CD4-positive, CD25-positive, alpha-beta regulatory T cell (primary cell): ENCODE measurements at regions not wholly inside any gene's neighbourhood (a gene's known extent, or its start where the extent isn't known, plus 50 kb on each side); places are given as distances from the start of the nearest gene placed in this dataset.

ENCODE experiments used
- ATAC-seq, 2 donors: fragments of 150-1000 bp; cut with Tn5 transposase; one replicate each; pipeline ENCODE4 v1.10.0; 2021; ENCODE audit warnings: low read depth in 2 of 2, moderate number of reproducible peaks in 2 of 2, moderate library complexity in 1 of 2
- DNase-seq, 3 donors: peaks; one replicate each; pipeline versions ENCODE4 v3.0.0 to v3.0.0-alpha.2; 2012 to 2022; ENCODE audit warnings: mixed read lengths in 1 of 3
- H3K27ac ChIP-seq: one replicate; pipeline ENCODE4 v1.7.0; 2013; ENCODE audit warnings: mild to moderate bottlenecking, low read length; ENCODE audit not compliant: insufficient read depth, poor library complexity, severe bottlenecking
- H3K27me3 ChIP-seq: one replicate; pipeline ENCODE4 v1.7.0; 2013; ENCODE audit warnings: low read length; ENCODE audit not compliant: control insufficient read depth, insufficient read depth
- H3K36me3 ChIP-seq: one replicate; pipeline ENCODE4 v1.7.0; 2013; ENCODE audit warnings: mild to moderate bottlenecking, low read length, moderate library complexity; ENCODE audit not compliant: control insufficient read depth, insufficient read depth
- H3K4me1 ChIP-seq: 2 replicates; pipeline ENCODE4 v1.7.0; 2013; ENCODE audit warnings: mild to moderate bottlenecking, low read length; ENCODE audit not compliant: insufficient read depth, control insufficient read depth, poor library complexity, severe bottlenecking
- H3K4me3 ChIP-seq: one replicate; pipeline ENCODE4 v1.7.0; 2013; ENCODE audit warnings: low read depth, mild to moderate bottlenecking, low read length, moderate library complexity
- H3K9me3 ChIP-seq, 2 experiments: 1 replicate in 1 of 2; 2 replicates in 1 of 2; pipeline ENCODE4 v1.7.0; 2013; ENCODE audit warnings: low read length in 2 of 2, mild to moderate bottlenecking in 1 of 2, moderate library complexity in 1 of 2; ENCODE audit not compliant: control insufficient read depth in 2 of 2
- H3K27ac Mint-ChIP-seq, 3 donors: one replicate each; pipeline ENCODE4 v1.8.0; 2020 to 2022; ENCODE audit warnings: mild to moderate bottlenecking in 3 of 3, mixed read lengths in 3 of 3, moderate library complexity in 2 of 3
- H3K27me3 Mint-ChIP-seq: one replicate; pipeline ENCODE4 v1.8.0; 2022; ENCODE audit warnings: mild to moderate bottlenecking, mixed read lengths
- H3K36me3 Mint-ChIP-seq: one replicate; pipeline ENCODE4 v1.8.0; 2020; ENCODE audit warnings: mixed read lengths
- H3K4me1 Mint-ChIP-seq, 4 donors: one replicate each; pipeline ENCODE4 v1.8.0; 2020 to 2022; ENCODE audit warnings: mixed read lengths in 4 of 4, mild to moderate bottlenecking in 1 of 4
- H3K4me3 Mint-ChIP-seq, 4 donors: one replicate each; pipeline ENCODE4 v1.8.0; 2020 to 2022; ENCODE audit warnings: mild to moderate bottlenecking in 4 of 4, mixed read lengths in 4 of 4, moderate library complexity in 3 of 4
- H3K9me3 Mint-ChIP-seq, 7 donors: one replicate each; pipeline ENCODE4 v1.8.0; 2020 to 2022; ENCODE audit warnings: mixed read lengths in 7 of 7, mild to moderate bottlenecking in 3 of 7, moderate library complexity in 2 of 7

DNA sequence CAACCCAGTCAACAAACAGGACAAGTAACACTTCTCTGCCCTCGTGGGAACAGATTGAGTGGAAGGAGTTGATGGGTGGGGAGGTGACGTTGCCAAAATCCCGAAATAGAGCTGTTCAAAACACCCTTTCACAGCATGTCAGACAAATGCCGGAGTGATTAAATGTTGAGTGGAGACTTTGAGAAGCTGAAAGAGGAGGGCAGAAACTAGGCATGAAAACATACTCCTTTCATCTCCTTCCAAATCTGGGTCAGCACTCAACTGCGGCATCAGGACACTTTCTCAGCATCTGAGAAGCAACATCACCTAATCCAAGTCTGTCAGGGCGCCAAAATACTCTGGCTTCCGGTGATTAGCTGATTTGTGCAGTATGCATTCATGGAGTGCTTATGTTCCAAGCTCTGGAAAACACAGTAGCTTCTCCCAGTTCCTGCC, 51.5 kb upstream of the MRI1 start:
- no peak overlapping the region for H3K4me3 Mint-ChIP-seq
- ATAC-seq (no peak), DNase-seq (no peak)
- Histone ChIP-seq H3K9me3 (peaks cover 8 to 12% of the 10 kb centered on the region in 2 experiments), H3K36me3 (no peaks in the 10 kb centered on the region), H3K4me1 (no peaks in the 10 kb centered on the region), H3K4me3 (no peak overlapping the region), H3K27ac (no peak overlapping the region), H3K27me3 (no peaks in the 10 kb centered on the region)
- peaks cover 0 to 4% (median 4%) of the 10 kb centered on the region in 7 donors for H3K9me3 Mint-ChIP-seq
- peaks cover 4% of the 10 kb centered on the region for H3K36me3 Mint-ChIP-seq
- H3K27me3 Mint-ChIP-seq, result peaks cover 19% of the 10 kb centered on the region
- H3K4me1 Mint-ChIP-seq, result no peaks in the 10 kb centered on the region
- H3K27ac Mint-ChIP-seq, result no peak overlapping the region

DNA sequence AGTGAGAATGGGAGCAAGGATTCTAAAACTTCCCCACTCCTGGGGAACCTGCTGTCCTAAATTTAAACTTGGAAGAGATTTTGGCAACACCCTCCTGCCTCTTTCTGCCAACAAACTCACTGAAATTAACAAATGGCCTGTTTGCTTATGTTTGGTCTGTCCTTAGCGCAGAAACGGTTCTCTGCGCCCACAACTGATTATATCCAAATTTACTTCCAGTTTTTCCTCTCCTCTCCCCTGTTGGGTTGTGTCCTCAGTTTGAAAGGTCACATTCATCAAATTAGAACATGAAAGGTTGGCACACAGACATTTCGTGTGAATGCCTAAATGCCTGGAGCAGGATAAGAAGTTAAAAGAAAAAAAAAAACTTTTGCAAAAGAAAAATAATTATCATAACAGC, 56.4 kb upstream of the MRI1 start:
- Mint-ChIP-seq H3K36me3 (no peaks in the 10 kb centered on the region), H3K27me3 (peaks cover 5% of the 10 kb centered on the region), H3K4me1 (no peaks in the 10 kb centered on the region), H3K9me3 (peaks cover 0 to 2% (median 0%) of the 10 kb centered on the region in 7 donors), H3K4me3 (no peak overlapping the region), H3K27ac (peak overlapping the region in 2 of 3 donors; percentile 10 to 49)
- Histone ChIP-seq H3K27me3 (no peaks in the 10 kb centered on the region), H3K4me1 (no peaks in the 10 kb centered on the region), H3K4me3 (no peak overlapping the region), H3K9me3 (peaks cover 0 to 4% of the 10 kb centered on the region in 2 experiments), H3K27ac (no peak overlapping the region), H3K36me3 (no peaks in the 10 kb centered on the region)
- DNase-seq (no peak), ATAC-seq (no peak)

DNA sequence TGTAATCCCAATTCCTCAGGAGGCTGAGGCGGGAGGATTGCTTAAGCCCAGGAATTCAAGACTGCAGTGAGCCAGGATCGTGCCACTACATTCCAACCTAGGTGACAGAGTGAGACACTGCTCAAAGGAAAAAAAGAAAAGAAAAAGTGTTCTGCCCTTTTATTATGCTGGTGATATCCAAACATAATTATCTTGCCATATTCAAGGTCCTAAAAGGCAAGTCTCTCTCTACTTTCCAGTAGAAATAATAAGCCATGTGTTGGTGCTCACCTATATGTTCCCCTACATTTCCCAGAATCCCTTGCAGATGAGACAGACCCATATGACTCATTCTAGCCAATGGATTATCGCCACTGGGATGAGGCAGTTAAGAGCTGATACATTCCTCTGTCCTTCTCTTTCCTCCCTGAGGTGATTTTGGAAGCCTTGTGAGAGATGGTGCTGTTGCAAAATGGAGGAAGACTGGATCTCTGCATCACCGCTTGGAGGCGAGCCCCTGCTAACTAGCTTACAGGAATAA, 58.3 kb upstream of the MRI1 start:
- H3K36me3 Mint-ChIP-seq, result no peaks in the 10 kb centered on the region
- H3K27me3 Mint-ChIP-seq, result peaks cover 13% of the 10 kb centered on the region
- Histone ChIP-seq H3K36me3 (no peaks in the 10 kb centered on the region), H3K27ac (no peak overlapping the region), H3K4me3 (no peak overlapping the region), H3K27me3 (no peaks in the 10 kb centered on the region), H3K9me3 (peaks cover 5 to 8% of the 10 kb centered on the region in 2 experiments), H3K4me1 (no peaks in the 10 kb centered on the region)
- no peak for DNase-seq
- H3K27ac Mint-ChIP-seq, result no peak overlapping the region
- no peaks in the 10 kb centered on the region for H3K4me1 Mint-ChIP-seq
- H3K9me3 Mint-ChIP-seq, result peaks cover 0 to 6% (median 0%) of the 10 kb centered on the region in 7 donors
- ATAC-seq, result no peak
- H3K4me3 Mint-ChIP-seq, result no peak overlapping the region

DNA sequence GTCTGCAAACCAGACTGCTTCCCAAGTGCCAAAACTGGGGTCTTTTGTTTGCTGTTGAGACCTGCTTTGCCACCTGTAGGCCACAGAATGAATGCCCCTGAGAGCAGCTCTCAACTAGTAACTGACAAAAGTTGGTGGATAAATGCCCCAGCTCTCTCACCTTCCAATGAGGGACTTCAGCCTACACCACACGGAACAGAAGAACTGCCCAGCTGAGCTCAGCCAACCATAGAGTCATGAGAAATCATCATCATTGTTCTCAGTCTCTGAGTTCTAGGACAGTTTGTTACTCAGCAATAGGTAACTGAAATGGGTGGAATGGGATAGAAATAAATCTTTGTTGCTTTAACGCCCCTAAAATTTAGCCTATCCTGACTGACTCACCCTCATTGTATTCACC, 59.1 kb upstream of the MRI1 start:
- Histone ChIP-seq H3K9me3 (peaks cover 5 to 8% of the 10 kb centered on the region in 2 experiments), H3K4me3 (no peak overlapping the region), H3K4me1 (no peaks in the 10 kb centered on the region), H3K27me3 (no peaks in the 10 kb centered on the region), H3K27ac (no peak overlapping the region), H3K36me3 (no peaks in the 10 kb centered on the region)
- Mint-ChIP-seq H3K9me3 (peaks cover 0 to 6% (median 0%) of the 10 kb centered on the region in 7 donors), H3K27me3 (peaks cover 19% of the 10 kb centered on the region), H3K27ac (no peak overlapping the region), H3K4me3 (no peak overlapping the region), H3K4me1 (no peaks in the 10 kb centered on the region), H3K36me3 (no peaks in the 10 kb centered on the region)
- ATAC-seq, result no peak
- no peak for DNase-seq

DNA sequence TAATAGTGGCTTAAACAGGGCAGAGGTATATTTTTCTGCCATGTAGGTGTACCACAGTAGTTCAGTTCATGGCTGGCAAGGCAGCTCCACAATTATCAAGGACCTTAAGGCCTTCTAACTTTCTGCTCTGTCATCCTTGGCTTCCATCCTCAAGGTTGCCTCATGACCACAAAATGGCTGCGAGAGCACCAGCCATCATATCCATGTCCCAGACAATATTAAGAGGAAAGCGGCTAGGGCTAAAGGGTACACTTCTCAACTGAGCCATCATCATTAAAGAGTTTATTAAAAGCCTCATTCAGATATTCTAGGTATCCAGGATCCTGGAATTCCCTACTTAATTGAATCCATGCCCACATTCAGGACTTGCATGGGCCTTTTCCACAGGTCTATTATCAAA, 62.7 kb upstream of the MRI1 start:
- H3K27ac Mint-ChIP-seq, result no peak overlapping the region
- no peaks in the 10 kb centered on the region for H3K36me3 Mint-ChIP-seq
- ATAC-seq (no peak), DNase-seq (no peak)
- H3K4me1 Mint-ChIP-seq, result no peaks in the 10 kb centered on the region
- peaks cover 29% of the 10 kb centered on the region for H3K27me3 Mint-ChIP-seq
- no peaks in the 10 kb centered on the region for H3K27me3 ChIP-seq
- H3K4me1 ChIP-seq, result no peaks in the 10 kb centered on the region
- H3K27ac ChIP-seq, result no peak overlapping the region
- no peak overlapping the region for H3K4me3 Mint-ChIP-seq
- H3K9me3 Mint-ChIP-seq, result peaks cover 0 to 6% (median 1%) of the 10 kb centered on the region in 7 donors
- no peaks in the 10 kb centered on the region for H3K36me3 ChIP-seq
- no peak overlapping the region for H3K4me3 ChIP-seq
- peaks cover 5 to 8% of the 10 kb centered on the region in 2 experiments for H3K9me3 ChIP-seq

DNA sequence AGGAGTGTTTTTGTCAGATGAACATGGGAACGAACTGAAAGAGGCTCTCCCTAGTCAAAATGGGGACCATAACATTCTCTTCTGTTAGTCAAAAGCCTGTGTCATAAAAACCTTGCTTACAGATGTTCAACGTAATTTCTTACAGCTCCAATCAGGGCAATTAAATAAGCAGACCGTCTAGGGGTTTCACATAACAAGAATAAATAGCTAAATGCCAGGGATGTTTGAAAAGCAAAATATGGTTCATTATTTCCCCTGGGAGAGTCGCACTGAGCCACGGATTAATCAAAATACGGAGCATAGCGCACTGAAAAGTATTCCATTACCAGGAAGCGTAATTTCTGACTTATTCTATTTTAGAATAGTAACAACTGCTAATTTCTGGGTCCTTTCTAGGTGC, 63.7 kb upstream of the MRI1 start:
- H3K4me3 ChIP-seq, result no peak overlapping the region
- Mint-ChIP-seq H3K36me3 (no peaks in the 10 kb centered on the region), H3K27ac (no peak overlapping the region), H3K4me3 (no peak overlapping the region), H3K4me1 (no peaks in the 10 kb centered on the region), H3K9me3 (peaks cover 0 to 6% (median 1%) of the 10 kb centered on the region in 7 donors), H3K27me3 (peaks cover 34% of the 10 kb centered on the region)
- ATAC-seq (no peak), DNase-seq (no peak)
- peaks cover 4 to 5% of the 10 kb centered on the region in 2 experiments for H3K9me3 ChIP-seq
- H3K36me3 ChIP-seq, result no peaks in the 10 kb centered on the region
- H3K27ac ChIP-seq, result no peak overlapping the region
- no peaks in the 10 kb centered on the region for H3K4me1 ChIP-seq
- peaks cover 2% of the 10 kb centered on the region for H3K27me3 ChIP-seq

DNA sequence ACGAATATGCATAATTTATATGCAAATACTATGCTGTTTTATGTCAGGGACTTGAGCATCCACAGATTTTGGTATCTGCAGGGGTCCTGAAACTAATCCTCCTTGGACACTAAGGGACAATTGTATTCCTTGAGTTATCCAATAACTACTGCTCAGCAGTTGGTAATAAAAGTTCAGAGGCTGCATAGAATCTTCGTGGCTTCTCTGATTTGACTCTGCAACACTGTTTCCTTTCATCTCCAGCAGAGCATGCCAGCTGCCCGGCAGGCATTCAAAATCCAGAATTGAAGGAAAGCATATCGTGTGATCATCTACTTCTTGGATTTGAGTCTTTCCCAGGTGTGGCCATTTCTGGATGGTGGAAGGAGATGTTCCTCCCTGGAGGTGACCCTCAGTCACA, 64.5 kb upstream of the MRI1 start:
- ATAC-seq (no peak), DNase-seq (no peak)
- Histone ChIP-seq H3K27ac (no peak overlapping the region), H3K9me3 (peaks cover 4 to 5% of the 10 kb centered on the region in 2 experiments), H3K36me3 (no peaks in the 10 kb centered on the region), H3K4me3 (no peak overlapping the region), H3K4me1 (no peaks in the 10 kb centered on the region), H3K27me3 (peaks cover 2% of the 10 kb centered on the region)
- Mint-ChIP-seq H3K9me3 (peaks cover 0 to 6% (median 1%) of the 10 kb centered on the region in 7 donors), H3K36me3 (no peaks in the 10 kb centered on the region), H3K4me3 (no peak overlapping the region), H3K27ac (no peak overlapping the region), H3K27me3 (peaks cover 35% of the 10 kb centered on the region), H3K4me1 (no peaks in the 10 kb centered on the region)

DNA sequence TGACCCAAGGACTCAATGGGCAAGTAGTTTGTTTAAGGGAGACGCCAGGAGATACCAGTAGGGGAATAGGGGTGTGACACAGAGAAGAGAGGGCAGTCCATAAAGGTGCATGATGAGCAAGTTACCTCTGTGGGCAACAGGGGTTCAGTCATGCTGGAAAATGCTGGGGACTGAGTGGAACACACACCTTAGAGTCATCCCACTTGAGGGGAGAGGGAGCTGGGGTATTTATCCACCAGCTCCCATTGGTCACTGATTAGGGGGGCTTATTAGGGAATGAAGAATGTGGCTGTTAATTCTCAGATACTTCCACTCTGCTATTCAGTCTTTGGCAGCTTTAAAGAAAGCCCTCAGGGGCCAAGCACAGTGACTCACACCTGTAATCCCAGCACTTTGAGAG, 67.5 kb upstream of the MRI1 start:
- Mint-ChIP-seq H3K4me1 (no peaks in the 10 kb centered on the region), H3K36me3 (no peaks in the 10 kb centered on the region), H3K9me3 (peaks cover 0 to 6% (median 1%) of the 10 kb centered on the region in 7 donors), H3K27me3 (peaks cover 43% of the 10 kb centered on the region), H3K4me3 (no peak overlapping the region), H3K27ac (no peak overlapping the region)
- Histone ChIP-seq H3K4me1 (no peaks in the 10 kb centered on the region), H3K27me3 (peaks cover 2% of the 10 kb centered on the region), H3K36me3 (no peaks in the 10 kb centered on the region), H3K27ac (no peak overlapping the region), H3K9me3 (peaks cover 4 to 5% of the 10 kb centered on the region in 2 experiments), H3K4me3 (no peak overlapping the region)
- DNase-seq, result no peak
- ATAC-seq, result no peak
